H9 (cell line): ENCODE measurements at regions not wholly inside any gene's neighbourhood (a gene's known extent, or its start where the extent isn't known, plus 50 kb on each side); places are given as distances from the start of the nearest gene placed in this dataset.

Source experiments
- DNase-seq: peaks from one replicate; pipeline ENCODE4 v3.0.0-alpha.2; 2017
- H2AFZ ChIP-seq: one replicate; pipeline ENCODE4 v1.6.1; 2013; ENCODE audit warnings: mild to moderate bottlenecking, low read length, control low read depth, moderate library complexity
- H2AK5ac ChIP-seq: 2 replicates; pipeline ENCODE4 v1.6.1; 2013; ENCODE audit warnings: low read length, control low read depth, mixed read lengths; ENCODE audit not compliant: insufficient read length
- H2BK120ac ChIP-seq: one replicate; pipeline ENCODE4 v1.6.1; 2013; ENCODE audit warnings: low read depth, mild to moderate bottlenecking, low read length, control low read depth, inconsistent platforms; ENCODE audit not compliant: poor library complexity, severe bottlenecking
- H2BK12ac ChIP-seq: 2 replicates; pipeline ENCODE4 v1.6.1; 2013; ENCODE audit warnings: low read length, control low read depth, mixed read lengths, low read depth; ENCODE audit not compliant: insufficient read length
- H2BK15ac ChIP-seq: 2 replicates; pipeline ENCODE4 v1.6.1; 2013; ENCODE audit warnings: low read depth, low read length, control low read depth
- H2BK20ac ChIP-seq: one replicate; pipeline ENCODE4 v1.6.1; 2013; ENCODE audit warnings: low read depth, mild to moderate bottlenecking, low read length, control low read depth, inconsistent platforms; ENCODE audit not compliant: poor library complexity, severe bottlenecking
- H2BK5ac ChIP-seq: 2 replicates; pipeline ENCODE4 v1.6.1; 2013; ENCODE audit warnings: low read length, control low read depth, mixed read lengths; ENCODE audit not compliant: insufficient read length
- H3K14ac ChIP-seq: 2 replicates; pipeline ENCODE4 v1.6.1; 2013; ENCODE audit warnings: low read length, control low read depth; ENCODE audit not compliant: insufficient read depth
- H3K18ac ChIP-seq: 2 replicates; pipeline ENCODE4 v1.6.1; 2013; ENCODE audit warnings: low read depth, mild to moderate bottlenecking, mixed read lengths, low read length, control low read depth; ENCODE audit not compliant: insufficient read length
- H3K23ac ChIP-seq: 2 replicates; pipeline ENCODE4 v1.6.1; 2013; ENCODE audit warnings: low read length, control low read depth, mixed read lengths, low read depth; ENCODE audit not compliant: insufficient read length
- H3K23me2 ChIP-seq: 2 replicates; pipeline ENCODE4 v1.6.1; 2013; ENCODE audit warnings: low read depth, mild to moderate bottlenecking, mixed read lengths, low read length, control low read depth; ENCODE audit not compliant: insufficient read length, poor library complexity, severe bottlenecking
- H3K27ac ChIP-seq: 2 replicates; pipeline ENCODE4 v1.5.1; 2013; ENCODE audit warnings: low read length, control low read depth, mixed read lengths, low read depth; ENCODE audit not compliant: insufficient read length
- H3K27me3 ChIP-seq: 2 replicates; pipeline ENCODE4 v1.6.1; 2013; ENCODE audit warnings: low read length, control low read depth, inconsistent platforms; ENCODE audit not compliant: insufficient read depth
- H3K4ac ChIP-seq: 2 replicates; pipeline ENCODE4 v1.6.1; 2013; ENCODE audit warnings: low read depth, mild to moderate bottlenecking, control low read depth, inconsistent platforms, low read length, moderate library complexity
- H3K4me1 ChIP-seq: 2 replicates; pipeline ENCODE4 v1.6.1; 2013; ENCODE audit warnings: low read length, control low read depth, inconsistent platforms; ENCODE audit not compliant: insufficient read depth
- H3K4me2 ChIP-seq: 2 replicates; pipeline ENCODE4 v1.6.1; 2013; ENCODE audit warnings: low read length, control low read depth, mixed read lengths; ENCODE audit not compliant: insufficient read length, insufficient read depth
- H3K56ac ChIP-seq: 2 replicates; pipeline ENCODE4 v1.6.1; 2013; ENCODE audit warnings: low read depth, mild to moderate bottlenecking, mixed read lengths, low read length, control low read depth; ENCODE audit not compliant: insufficient read length
- H3K79me1 ChIP-seq: 2 replicates; pipeline ENCODE4 v1.6.1; 2013; ENCODE audit warnings: low read depth, mild to moderate bottlenecking, moderate library complexity, low read length, control low read depth, inconsistent platforms; ENCODE audit not compliant: insufficient read depth, poor library complexity, severe bottlenecking
- H3K79me2 ChIP-seq: 2 replicates; pipeline ENCODE4 v1.6.1; 2013; ENCODE audit warnings: low read length, control low read depth, inconsistent platforms; ENCODE audit not compliant: insufficient read depth
- H3K9ac ChIP-seq: 2 replicates; pipeline ENCODE4 v1.6.1; 2013; ENCODE audit warnings: low read length, control low read depth, mixed read lengths; ENCODE audit not compliant: insufficient read length; ENCODE audit errors: extremely low read depth
- H3K9me3 ChIP-seq: one replicate; pipeline ENCODE4 v1.6.1; 2013; ENCODE audit warnings: low read depth, low read length, inconsistent platforms; ENCODE audit not compliant: control insufficient read depth
- H3T11ph ChIP-seq: one replicate; pipeline ENCODE4 v1.6.1; 2013; ENCODE audit warnings: mild to moderate bottlenecking, low read length, control low read depth, inconsistent platforms
- H4K20me1 ChIP-seq: one replicate; pipeline ENCODE4 v1.6.1; 2013; ENCODE audit not compliant: control insufficient read depth, insufficient read length, insufficient read depth
- H4K5ac ChIP-seq: 2 replicates; pipeline ENCODE4 v1.6.1; 2013; ENCODE audit warnings: low read depth, mild to moderate bottlenecking, mixed read lengths, low read length, control low read depth; ENCODE audit not compliant: insufficient read length
- H4K8ac ChIP-seq: replicated peaks from 2 replicates; pipeline ENCODE4 v1.6.1; 2013; ENCODE audit warnings: low read length, control low read depth, mixed read lengths, low read depth; ENCODE audit not compliant: insufficient read length
- H4K91ac ChIP-seq: 2 replicates; pipeline ENCODE4 v1.6.1; 2013; ENCODE audit warnings: low read depth, mild to moderate bottlenecking, moderate library complexity, mixed read lengths, low read length, control low read depth; ENCODE audit not compliant: insufficient read length
- H3K27ac Mint-ChIP-seq, 3 experiments: 2 replicates in 2 of 3; 3 replicates in 1 of 3; pipeline ENCODE4 v1.8.0; 2020 to 2021; ENCODE audit warnings: mixed read lengths in 3 of 3, mild to moderate bottlenecking in 1 of 3, moderate library complexity in 1 of 3
- H3K27me3 Mint-ChIP-seq: 2 replicates; pipeline ENCODE4 v1.8.0; 2021; ENCODE audit warnings: low read depth, mild to moderate bottlenecking, moderate library complexity, mixed read lengths
- H3K36me3 Mint-ChIP-seq, 3 experiments: 2 replicates in 2 of 3; 3 replicates in 1 of 3; pipeline ENCODE4 v1.8.0; 2020 to 2021; ENCODE audit warnings: low read depth in 3 of 3, mixed read lengths in 3 of 3; ENCODE audit not compliant: insufficient read depth in 1 of 3
- H3K4me1 Mint-ChIP-seq, 2 experiments: 2 replicates each; pipeline ENCODE4 v1.8.0; 2020; ENCODE audit warnings: mixed read lengths in 2 of 2
- H3K4me3 Mint-ChIP-seq, 2 experiments: 2 replicates in 1 of 2; 3 replicates in 1 of 2; pipeline ENCODE4 v1.8.0; 2020 to 2021; ENCODE audit warnings: mild to moderate bottlenecking in 2 of 2, mixed read lengths in 2 of 2, moderate library complexity in 1 of 2
- H3K9me3 Mint-ChIP-seq, 2 experiments: 2 replicates in 1 of 2; 3 replicates in 1 of 2; pipeline ENCODE4 v1.8.0; 2020; ENCODE audit warnings: mild to moderate bottlenecking in 2 of 2, mixed read lengths in 2 of 2, moderate library complexity in 1 of 2
- CTCF ChIP-seq: fragments of 200-600 bp; sonication (generic); conservative IDR thresholded peaks from 3 replicates; pipeline ENCODE4 v1.8.0; 2021; ENCODE audit warnings: antibody characterized with exemption, mild to moderate bottlenecking
- WGBS: extraction: QIAGEN DNeasy Blood & Tissue Kit; methylation state at CpG from one replicate; pipeline ENCODE4 v1.1.7; 2013; ENCODE audit warnings: missing lambda C conversion rate, low lambda C conversion rate, mixed read lengths; ENCODE audit not compliant: insufficient read length; ENCODE audit errors: extremely low coverage; 5-methylcytosine and 5-hydroxymethylcytosine counted together

- no peaks in the 10 kb centered on the region for H3K9me3 ChIP-seq
- no peaks in the 10 kb centered on the region for H3K9me3 Mint-ChIP-seq
- H2BK12ac ChIP-seq, result no peak overlapping the region
- no peaks in the 10 kb centered on the region for H4K20me1 ChIP-seq
- no peak overlapping the region for H3K9ac ChIP-seq
- no peaks in the 10 kb centered on the region for H3K27me3 ChIP-seq
- H3K56ac ChIP-seq, result no peak overlapping the region
- no peak overlapping the region for H4K91ac ChIP-seq
- no peak overlapping the region for H3K18ac ChIP-seq
- no peak for DNase-seq
- no peaks in the 10 kb centered on the region for H3K79me1 ChIP-seq
- H3K27ac ChIP-seq, result no peak overlapping the region
- H3K4me3 Mint-ChIP-seq, result no peak overlapping the region
- H3K4me1 ChIP-seq, result peaks cover 3% of the 10 kb centered on the region; the same call in 1 of the 2 replicates
- no peak overlapping the region for H2BK15ac ChIP-seq
- H4K8ac ChIP-seq, result no peak overlapping the region
- peaks cover 3 to 10% of the 10 kb centered on the region in 2 experiments; a peak in 3 of 4 replicates for H3K4me1 Mint-ChIP-seq
- WGBS, result no CpG with 5 or more reads among the region's 3 CpGs
- H2BK5ac ChIP-seq, result no peak overlapping the region
- no peak for TF ChIP-seq CTCF
- no peak overlapping the region for H3K14ac ChIP-seq
- no peaks in the 10 kb centered on the region for H3K79me2 ChIP-seq
- H3K36me3 Mint-ChIP-seq, result no peaks in the 10 kb centered on the region
- H3K4ac ChIP-seq, result no peak overlapping the region
- H2BK20ac ChIP-seq, result no peak overlapping the region
- H3K23me2 ChIP-seq, result no peaks in the 10 kb centered on the region
- no peak overlapping the region for H3K4me2 ChIP-seq
- H2AK5ac ChIP-seq, result no peak overlapping the region
- H3T11ph ChIP-seq, result no peak overlapping the region
- H3K27ac Mint-ChIP-seq, result no peak overlapping the region
- no peak overlapping the region for H4K5ac ChIP-seq
- H2AFZ ChIP-seq, result no peak overlapping the region
- no peak overlapping the region for H2BK120ac ChIP-seq
- H3K23ac ChIP-seq, result no peak overlapping the region
- H3K27me3 Mint-ChIP-seq, result no peaks in the 10 kb centered on the region
Observed at GRCh38 chr13:79187917-79188690, 218.0 kb downstream of the RBM26 start.
